MM.1S (cell line): ENCODE measurements at regions not wholly inside any gene's neighbourhood (a gene's known extent, or its start where the extent isn't known, plus 50 kb on each side); places are given as distances from the start of the nearest gene placed in this dataset.

Source experiments
- DNase-seq: peaks from one replicate; pipeline ENCODE4 v3.0.0-alpha.2; 2015
- H2AFZ ChIP-seq: fragments of 300-600 bp; sonication (generic); 2 replicates; pipeline ENCODE4 v1.6.0; 2016; ENCODE audit warnings: antibody characterized with exemption, low read length
- H3F3A ChIP-seq: fragments of 300-600 bp; sonication (generic); 2 replicates; pipeline ENCODE4 v1.6.1; 2016; ENCODE audit warnings: mild to moderate bottlenecking, antibody characterized with exemption, low read length, moderate library complexity, mixed read lengths; ENCODE audit not compliant: insufficient read depth
- H3K27ac ChIP-seq: fragments of 300-600 bp; sonication (generic); 2 replicates; pipeline ENCODE4 v1.5.1; 2016; ENCODE audit warnings: mild to moderate bottlenecking, low read length
- H3K27me3 ChIP-seq: fragments of 300-600 bp; sonication (generic); replicated peaks from 2 replicates; pipeline ENCODE4 v1.6.0; 2016; ENCODE audit warnings: low read length; ENCODE audit not compliant: insufficient read depth
- H3K36me3 ChIP-seq: fragments of 300-600 bp; sonication (generic); replicated peaks from 2 replicates; pipeline ENCODE4 v1.6.1; 2016; ENCODE audit warnings: mild to moderate bottlenecking, low read length, mixed read lengths; ENCODE audit not compliant: insufficient read depth
- H3K4me1 ChIP-seq: fragments of 300-600 bp; sonication (generic); 2 replicates; pipeline ENCODE4 v1.6.1; 2016; ENCODE audit warnings: low read length, mixed read lengths
- H3K4me2 ChIP-seq: fragments of 300-600 bp; sonication (generic); 2 replicates; pipeline ENCODE4 v1.6.0; 2016; ENCODE audit warnings: low read depth, low read length
- H3K4me3 ChIP-seq: fragments of 300-600 bp; sonication (generic); 2 replicates; pipeline ENCODE4 v1.5.1; 2016; ENCODE audit warnings: low read length, mixed read lengths
- H3K79me2 ChIP-seq: fragments of 300-600 bp; sonication (generic); 2 replicates; pipeline ENCODE4 v1.6.1; 2016; ENCODE audit warnings: mixed run types, low read length, mixed read lengths
- H3K9ac ChIP-seq: fragments of 300-600 bp; sonication (generic); 2 replicates; pipeline ENCODE4 v1.6.1; 2016; ENCODE audit warnings: low read length, mixed read lengths
- H3K9me2 ChIP-seq: fragments of 300-600 bp; sonication (generic); replicated peaks from 2 replicates; pipeline ENCODE4 v1.6.1; 2016; ENCODE audit warnings: mild to moderate bottlenecking, low read length, mixed read lengths; ENCODE audit not compliant: insufficient read depth
- H3K9me3 ChIP-seq: fragments of 300-600 bp; sonication (generic); replicated peaks from 2 replicates; pipeline ENCODE4 v1.6.1; 2016; ENCODE audit warnings: mild to moderate bottlenecking, low read length, mixed read lengths; ENCODE audit not compliant: insufficient read depth
- H4K20me1 ChIP-seq: fragments of 300-600 bp; sonication (generic); 2 replicates; pipeline ENCODE4 v1.6.1; 2016; ENCODE audit warnings: mild to moderate bottlenecking, low read length, moderate library complexity, mixed read lengths; ENCODE audit not compliant: insufficient read depth
- EZH2 ChIP-seq: fragments of 300-600 bp; sonication (generic); optimal IDR thresholded peaks from 2 replicates; pipeline ENCODE3; 2017; ENCODE audit warnings: low read depth, mild to moderate bottlenecking, antibody characterized with exemption, low read length, mixed read lengths
- EZH2phosphoT487 ChIP-seq: fragments of 300-600 bp; sonication (generic); IDR thresholded peaks from 2 replicates; pipeline ENCODE4 v1.6.1; 2018; ENCODE audit warnings: antibody characterized with exemption, low read length
- TF ChIP-seq, protein P1 (sequence below): fragments of 300-600 bp; sonication (generic); IDR thresholded peaks from 2 replicates; pipeline ENCODE4 v1.5.1; 2016; ENCODE audit warnings: antibody characterized with exemption, low read length, mixed read lengths

DNA sequence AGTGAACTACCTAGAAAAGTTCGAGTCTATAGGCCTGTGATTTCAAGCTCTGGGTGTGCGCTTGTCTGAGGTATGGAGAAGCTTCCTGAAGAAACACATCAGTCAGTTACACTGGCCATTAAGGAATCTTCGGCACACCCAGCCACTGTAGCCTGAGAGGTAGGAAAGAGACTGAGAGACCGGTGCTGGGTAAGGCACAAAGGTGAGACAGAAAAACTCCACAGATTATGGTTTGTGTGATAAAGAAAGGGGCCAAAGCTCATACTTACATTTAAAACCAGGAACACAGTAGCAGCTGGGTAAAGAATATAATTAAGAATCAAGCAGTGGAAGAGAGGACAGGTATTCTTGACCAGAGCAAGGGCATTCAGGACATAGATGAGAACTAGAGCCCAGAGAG is 74.8 kb upstream of the TTC29 start:
- no peak for DNase-seq
- Histone ChIP-seq H3K27ac (no peak overlapping the region), H3K4me3 (no peak overlapping the region), H3K9me2 (no peaks in the 10 kb centered on the region), H3F3A (no peaks in the 10 kb centered on the region), H3K27me3 (no peaks in the 10 kb centered on the region), H3K4me1 (no peaks in the 10 kb centered on the region), H3K36me3 (no peaks in the 10 kb centered on the region), H2AFZ (no peak overlapping the region), H3K79me2 (no peaks in the 10 kb centered on the region), H3K9ac (no peak overlapping the region), H3K9me3 (no peaks in the 10 kb centered on the region), H3K4me2 (no peak overlapping the region), H4K20me1 (no peaks in the 10 kb centered on the region)
- TF ChIP-seq EZH2phosphoT487 (no peak), EZH2 (no peak)
- TF ChIP-seq, protein P1, sequence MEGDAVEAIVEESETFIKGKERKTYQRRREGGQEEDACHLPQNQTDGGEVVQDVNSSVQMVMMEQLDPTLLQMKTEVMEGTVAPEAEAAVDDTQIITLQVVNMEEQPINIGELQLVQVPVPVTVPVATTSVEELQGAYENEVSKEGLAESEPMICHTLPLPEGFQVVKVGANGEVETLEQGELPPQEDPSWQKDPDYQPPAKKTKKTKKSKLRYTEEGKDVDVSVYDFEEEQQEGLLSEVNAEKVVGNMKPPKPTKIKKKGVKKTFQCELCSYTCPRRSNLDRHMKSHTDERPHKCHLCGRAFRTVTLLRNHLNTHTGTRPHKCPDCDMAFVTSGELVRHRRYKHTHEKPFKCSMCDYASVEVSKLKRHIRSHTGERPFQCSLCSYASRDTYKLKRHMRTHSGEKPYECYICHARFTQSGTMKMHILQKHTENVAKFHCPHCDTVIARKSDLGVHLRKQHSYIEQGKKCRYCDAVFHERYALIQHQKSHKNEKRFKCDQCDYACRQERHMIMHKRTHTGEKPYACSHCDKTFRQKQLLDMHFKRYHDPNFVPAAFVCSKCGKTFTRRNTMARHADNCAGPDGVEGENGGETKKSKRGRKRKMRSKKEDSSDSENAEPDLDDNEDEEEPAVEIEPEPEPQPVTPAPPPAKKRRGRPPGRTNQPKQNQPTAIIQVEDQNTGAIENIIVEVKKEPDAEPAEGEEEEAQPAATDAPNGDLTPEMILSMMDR, result no peak

DNA sequence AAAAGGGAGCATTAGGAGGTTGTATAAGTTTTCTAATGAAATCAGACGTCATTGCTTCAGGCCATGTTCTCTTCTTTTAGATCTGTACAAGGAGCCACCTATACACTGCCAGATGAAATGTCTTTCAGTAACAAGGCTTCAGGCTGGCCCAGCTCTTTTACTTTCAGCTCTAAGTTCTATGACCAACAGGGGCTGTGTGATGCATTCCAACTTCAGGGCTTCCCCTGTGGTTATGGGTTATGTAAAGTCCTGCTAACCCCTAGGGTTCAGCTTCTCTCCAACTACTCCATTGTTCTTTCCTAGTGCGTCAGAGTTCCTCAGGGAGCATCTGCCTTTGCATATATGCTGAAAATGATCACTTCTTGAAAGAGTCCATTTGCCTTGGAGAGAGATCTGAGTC is 79.4 kb upstream of the TTC29 start:
- H3K4me3 ChIP-seq, result no peak overlapping the region
- no peaks in the 10 kb centered on the region for H3K9me3 ChIP-seq
- H3K9ac ChIP-seq, result no peak overlapping the region
- DNase-seq, result no peak
- H3K4me1 ChIP-seq, result no peaks in the 10 kb centered on the region
- no peak for TF ChIP-seq EZH2phosphoT487
- H3K36me3 ChIP-seq, result no peaks in the 10 kb centered on the region
- H4K20me1 ChIP-seq, result no peaks in the 10 kb centered on the region
- H3K79me2 ChIP-seq, result no peaks in the 10 kb centered on the region
- H3F3A ChIP-seq, result no peaks in the 10 kb centered on the region
- no peak overlapping the region for H3K4me2 ChIP-seq
- no peak overlapping the region for H2AFZ ChIP-seq
- no peaks in the 10 kb centered on the region for H3K27me3 ChIP-seq
- no peaks in the 10 kb centered on the region for H3K9me2 ChIP-seq
- no peak overlapping the region for H3K27ac ChIP-seq

DNA sequence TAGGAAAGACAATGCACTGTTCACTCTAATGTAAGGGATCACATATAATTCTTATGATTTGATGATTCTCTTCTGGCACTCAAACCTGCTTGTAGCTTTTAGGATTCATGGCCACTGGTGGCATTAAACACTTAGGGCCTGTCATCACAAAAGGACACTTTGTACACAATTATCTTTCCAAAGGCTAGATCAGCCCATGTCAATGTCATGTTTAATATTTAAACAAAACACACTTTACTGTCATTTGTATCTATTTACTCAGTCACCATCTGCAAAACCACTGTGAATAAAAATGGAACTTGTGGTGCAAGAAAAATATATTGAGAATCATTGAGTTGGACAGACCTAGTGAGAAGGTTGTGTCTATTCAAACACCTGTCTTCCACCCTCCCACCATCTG is 83.6 kb upstream of the TTC29 start:
- Histone ChIP-seq H3K79me2 (no peaks in the 10 kb centered on the region), H3K9me3 (no peaks in the 10 kb centered on the region), H3F3A (no peaks in the 10 kb centered on the region), H3K9me2 (no peaks in the 10 kb centered on the region), H3K4me2 (no peak overlapping the region), H2AFZ (no peak overlapping the region), H4K20me1 (no peaks in the 10 kb centered on the region), H3K4me3 (no peak overlapping the region), H3K27ac (no peak overlapping the region), H3K36me3 (no peaks in the 10 kb centered on the region), H3K27me3 (no peaks in the 10 kb centered on the region), H3K9ac (no peak overlapping the region), H3K4me1 (no peaks in the 10 kb centered on the region)
- TF ChIP-seq, protein P1, result no peak
- TF ChIP-seq EZH2phosphoT487 (no peak), EZH2 (no peak)
- DNase-seq, result no peak

DNA sequence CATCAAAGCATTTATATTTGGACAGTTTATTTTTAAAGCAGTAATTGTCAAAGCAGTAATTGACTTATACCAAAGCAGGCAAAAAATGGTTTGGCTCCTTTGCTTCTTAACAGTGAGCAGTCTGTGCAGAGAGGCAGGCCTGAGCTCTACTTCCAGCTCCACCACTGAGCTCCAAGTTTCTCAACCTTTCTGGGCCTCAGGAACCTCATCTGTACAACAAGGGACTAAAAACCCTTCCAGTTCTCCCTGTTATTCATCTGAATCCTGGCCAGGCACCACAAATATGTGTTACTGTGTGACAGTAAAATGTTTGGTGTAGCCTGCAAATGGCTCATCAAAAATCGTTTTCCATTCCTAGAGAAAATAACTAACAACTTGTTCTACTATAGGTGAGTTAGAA is 88.7 kb upstream of the TTC29 start:
- H3K4me1 ChIP-seq, result no peaks in the 10 kb centered on the region

More for the DNA sequence above, 88.7 kb upstream of the TTC29 start:
- DNase-seq, result no peak
- Histone ChIP-seq H3F3A (no peaks in the 10 kb centered on the region), H2AFZ (no peak overlapping the region), H3K36me3 (no peaks in the 10 kb centered on the region), H3K9me3 (no peaks in the 10 kb centered on the region), H3K9ac (no peak overlapping the region), H3K4me2 (no peak overlapping the region), H3K9me2 (no peaks in the 10 kb centered on the region), H3K27me3 (no peaks in the 10 kb centered on the region), H3K79me2 (no peaks in the 10 kb centered on the region), H4K20me1 (no peaks in the 10 kb centered on the region), H3K27ac (no peak overlapping the region), H3K4me3 (no peak overlapping the region)
- TF ChIP-seq EZH2, result no peak
